ENCODE measurements at regions not wholly inside any gene's neighbourhood (a gene's known extent, or its start where the extent isn't known, plus 50 kb on each side); places are given as distances from the start of the nearest gene placed in this dataset.

GRCh38 chr3:187949093-187949820, 204.0 kb upstream of the BCL6 start:
- no peaks in the 10 kb centered on the region for H3K27me3 Mint-ChIP-seq
- no peaks in the 10 kb centered on the region for H3K36me3 Mint-ChIP-seq
- no peak overlapping the region for H3K27ac Mint-ChIP-seq
- H3K9me3 Mint-ChIP-seq = no peaks in the 10 kb centered on the region
- CTCF ChIA-PET = no interaction called here
- H3K4me1 Mint-ChIP-seq (ENCODE audit: low read depth) = peaks cover 6% of the 10 kb centered on the region
- intact Hi-C loops (cut with micrococcal nuclease) = no loop called here
- H3K4me3 Mint-ChIP-seq = no peak overlapping the region
- no peak for DNase-seq
- POLR2A ChIA-PET = no interaction called here

- ChIA-PET POLR2A (no interaction called here), CTCF (no interaction called here)
- H3K4me3 Mint-ChIP-seq = no peak overlapping the region
- H3K27me3 Mint-ChIP-seq = no peaks in the 10 kb centered on the region
- H3K9me3 Mint-ChIP-seq = no peaks in the 10 kb centered on the region
- H3K4me1 Mint-ChIP-seq (ENCODE audit: low read depth) = peaks cover 20% of the 10 kb centered on the region
- no peaks in the 10 kb centered on the region for H3K36me3 Mint-ChIP-seq
- intact Hi-C loops (cut with micrococcal nuclease) = no loop called here
- no peak for DNase-seq
- H3K27ac Mint-ChIP-seq = no peak overlapping the region
Measured at GRCh38 chr3:187950671-187951070, 203.3 kb upstream of the LPP start.

- intact Hi-C loops (cut with micrococcal nuclease) = no loop called here
- ChIA-PET CTCF (no interaction called here), POLR2A (no interaction called here)
- Mint-ChIP-seq H3K27me3 (no peaks in the 10 kb centered on the region), H3K27ac (no peak overlapping the region), H3K4me1 (ENCODE audit: low read depth) (peaks cover 26% of the 10 kb centered on the region), H3K4me3 (no peak overlapping the region), H3K9me3 (no peaks in the 10 kb centered on the region), H3K36me3 (no peaks in the 10 kb centered on the region)
- no peak for DNase-seq
Measured at GRCh38 chr3:187951452-187952190, 202.3 kb upstream of the LPP start.

- CTCF ChIA-PET = no interaction called here
Measured at GRCh38 chr3:187952849-187953248, 201.1 kb upstream of the LPP start.

GRCh38 chr3:187954516-187954872, 199.5 kb upstream of the LPP start:
- Mint-ChIP-seq H3K9me3 (no peaks in the 10 kb centered on the region), H3K27ac (no peak overlapping the region), H3K27me3 (no peaks in the 10 kb centered on the region), H3K4me1 (ENCODE audit: low read depth) (peaks cover 46% of the 10 kb centered on the region), H3K4me3 (no peak overlapping the region), H3K36me3 (no peaks in the 10 kb centered on the region)
- no peak for DNase-seq
- intact Hi-C loops (cut with micrococcal nuclease) = no loop called here
- POLR2A ChIA-PET = interaction anchor here (1.7 kb wide), 1 partner anchor 13 kb away, joined by 3 read pairs; no protein-coding TSS in a partner anchor
- CTCF ChIA-PET = no interaction called here

More at GRCh38 chr3:187952849-187953248, 201.1 kb upstream of the LPP start:
- Mint-ChIP-seq H3K27me3 (no peaks in the 10 kb centered on the region), H3K36me3 (no peaks in the 10 kb centered on the region), H3K4me3 (no peak overlapping the region), H3K27ac (no peak overlapping the region), H3K9me3 (no peaks in the 10 kb centered on the region), H3K4me1 (ENCODE audit: low read depth) (peaks cover 36% of the 10 kb centered on the region)
- POLR2A ChIA-PET = no interaction called here
- DNase-seq = no peak
- intact Hi-C loops (cut with micrococcal nuclease) = no loop called here

GRCh38 chr3:187954873-187955586, 198.9 kb upstream of the LPP start:
- Mint-ChIP-seq H3K27ac (no peak overlapping the region), H3K9me3 (no peaks in the 10 kb centered on the region), H3K4me3 (no peak overlapping the region), H3K36me3 (no peaks in the 10 kb centered on the region), H3K27me3 (no peaks in the 10 kb centered on the region), H3K4me1 (ENCODE audit: low read depth) (peaks cover 46% of the 10 kb centered on the region)
- intact Hi-C loops (cut with micrococcal nuclease) = no loop called here
- no peak for DNase-seq
- CTCF ChIA-PET = interaction anchor here (0.6 to 1.9 kb wide), 3 partner anchors 8 to 215 kb away, joined by 3 to 5 read pairs (median 3); no protein-coding TSS in a partner anchor
- POLR2A ChIA-PET = interaction anchor here (1.4 to 1.7 kb wide), 2 partner anchors 13 to 21 kb away, joined by 3 to 6 read pairs; no protein-coding TSS in a partner anchor

- Mint-ChIP-seq H3K4me1 (ENCODE audit: low read depth) (peaks cover 46% of the 10 kb centered on the region), H3K4me3 (no peak overlapping the region), H3K36me3 (no peaks in the 10 kb centered on the region), H3K9me3 (no peaks in the 10 kb centered on the region), H3K27ac (no peak overlapping the region), H3K27me3 (no peaks in the 10 kb centered on the region)
- no peak for DNase-seq
- CTCF ChIA-PET = interaction anchor here (0.6 to 1.9 kb wide), 3 partner anchors 9 to 215 kb away, joined by 3 to 5 read pairs (median 3); no protein-coding TSS in a partner anchor
- intact Hi-C loops (cut with micrococcal nuclease) = no loop called here
- POLR2A ChIA-PET = interaction anchor here (1.4 to 1.7 kb wide), 2 partner anchors 14 to 20 kb away, joined by 3 to 6 read pairs; no protein-coding TSS in a partner anchor
Measured at GRCh38 chr3:187955587-187955952, 198.4 kb upstream of the LPP start.

- Mint-ChIP-seq H3K27me3 (no peaks in the 10 kb centered on the region), H3K36me3 (no peaks in the 10 kb centered on the region), H3K9me3 (no peaks in the 10 kb centered on the region), H3K4me3 (no peak overlapping the region), H3K4me1 (ENCODE audit: low read depth) (peaks cover 40% of the 10 kb centered on the region), H3K27ac (peak overlapping the region; percentile 3)
- peak; percentile 42 for DNase-seq
- CTCF ChIA-PET = interaction anchor here (1.9 kb wide), 1 partner anchor 11 kb away, joined by 5 read pairs; no protein-coding TSS in a partner anchor
- POLR2A ChIA-PET = no interaction called here
- intact Hi-C loops (cut with micrococcal nuclease) = no loop called here
Measured at GRCh38 chr3:187957165-187957581, 196.8 kb upstream of the LPP start.

GRCh38 chr3:187957582-187957981, 196.4 kb upstream of the LPP start:
- intact Hi-C loops (cut with micrococcal nuclease) = no loop called here
- ChIA-PET CTCF (no interaction called here), POLR2A (no interaction called here)
- no peaks in the 10 kb centered on the region for H3K27me3 Mint-ChIP-seq
- H3K4me3 Mint-ChIP-seq = no peak overlapping the region
- peaks cover 40% of the 10 kb centered on the region for H3K4me1 Mint-ChIP-seq (ENCODE audit: low read depth)
- DNase-seq = no peak
- no peaks in the 10 kb centered on the region for H3K9me3 Mint-ChIP-seq
- no peak overlapping the region for H3K27ac Mint-ChIP-seq
- H3K36me3 Mint-ChIP-seq = no peaks in the 10 kb centered on the region

GRCh38 chr3:187958432-187959003, 195.4 kb upstream of the LPP start:
- H3K27me3 Mint-ChIP-seq = no peaks in the 10 kb centered on the region
- peak overlapping the region; percentile 14 for H3K4me3 Mint-ChIP-seq
- DNase-seq = peak; percentile 65
- ChIA-PET POLR2A (no interaction called here), CTCF (interaction anchor here (1.2 to 1.5 kb wide), 3 partner anchors 211 to 996 kb away, joined by 3 to 8 read pairs (median 4); no protein-coding TSS in a partner anchor)
- H3K36me3 Mint-ChIP-seq = no peaks in the 10 kb centered on the region
- peak overlapping the region; percentile 19 for H3K27ac Mint-ChIP-seq
- intact Hi-C loops (cut with micrococcal nuclease) = no loop called here
- H3K4me1 Mint-ChIP-seq (ENCODE audit: low read depth) = peaks cover 40% of the 10 kb centered on the region
- no peaks in the 10 kb centered on the region for H3K9me3 Mint-ChIP-seq

GRCh38 chr3:187960820-187961219, 193.1 kb upstream of the LPP start:
- H3K9me3 Mint-ChIP-seq = no peaks in the 10 kb centered on the region
- peaks cover 27% of the 10 kb centered on the region for H3K4me1 Mint-ChIP-seq (ENCODE audit: low read depth)
- H3K36me3 Mint-ChIP-seq = no peaks in the 10 kb centered on the region
- no peak overlapping the region for H3K27ac Mint-ChIP-seq
- DNase-seq = no peak
- ChIA-PET POLR2A (interaction anchor here (1.1 to 1.8 kb wide), 2 partner anchors 25 to 215 kb away, joined by 3 to 4 read pairs; partner anchors contain the start of gene BCL6), CTCF (interaction anchor here (0.5 to 1.7 kb wide), 5 partner anchors 26 to 330 kb away, joined by 3 to 6 read pairs (median 3); no protein-coding TSS in a partner anchor)
- intact Hi-C loops (cut with micrococcal nuclease) = no loop called here
- no peaks in the 10 kb centered on the region for H3K27me3 Mint-ChIP-seq
- no peak overlapping the region for H3K4me3 Mint-ChIP-seq
